Endothelial cell of umbilical vein (primary cell): ENCODE measurements at regions not wholly inside any gene's neighbourhood (a gene's known extent, or its start where the extent isn't known, plus 50 kb on each side); places are given as distances from the start of the nearest gene placed in this dataset.

Source experiments
- BruUV-seq: library from RNA; stranded (reverse); fragments of 400-500 nt; replicated peaks from 2 replicates; lab custom pipeline; 2021; lab: Mats Ljungman, UMichigan
- CTCF ChIA-PET: fragments of 300-600, 350-600 bp; sonication (Branson Sonifier 250); formaldehyde crosslinking; loops from one replicate; lab custom pipeline; 2021; ENCODE audit warnings: antibody characterized with exemption, inconsistent platforms; lab: Charles Lee
- POLR2A ChIA-PET: fragments of 300-600, 350-600 bp; sonication (Branson Sonifier 250); formaldehyde crosslinking; loops from one replicate; lab custom pipeline; 2021; ENCODE audit warnings: antibody characterized with exemption, inconsistent platforms; lab: Charles Lee
- DNase-seq: peaks from one replicate; pipeline ENCODE4 v3.0.0-alpha.2; 2011; ENCODE audit warnings: low read depth, low spot score
- FAIRE-seq: peaks from 2 replicates; lab custom pipeline; 2011; peaks lifted over from hg19 to GRCh38; lab: Jason Lieb, UNC
- H2AFZ ChIP-seq: 2 replicates; pipeline ENCODE4 v1.6.0; 2012; ENCODE audit warnings: low read depth, low read length, control low read depth, inconsistent platforms
- H3K27ac ChIP-seq: 2 replicates; pipeline ENCODE4 v1.5.1; 2011; ENCODE audit warnings: low read depth, mild to moderate bottlenecking, control low read depth, low read length, moderate library complexity; ENCODE audit not compliant: insufficient read depth
- H3K27me3 ChIP-seq, 2 experiments: 2 replicates each; pipeline versions ENCODE4 v1.6.0 to v1.6.1; 2011; ENCODE audit warnings: low read length in 2 of 2, mixed read lengths in 1 of 2; ENCODE audit not compliant: control insufficient read depth in 2 of 2, insufficient read depth in 2 of 2
- H3K36me3 ChIP-seq, 2 experiments: 2 replicates in 1 of 2; 3 replicates in 1 of 2; pipeline ENCODE4 v1.5.1; 2011; ENCODE audit warnings: low read length in 2 of 2, mild to moderate bottlenecking in 1 of 2, moderate library complexity in 1 of 2; ENCODE audit not compliant: control insufficient read depth in 2 of 2, insufficient read depth in 2 of 2; ENCODE audit errors: extremely low read depth in 1 of 2
- H3K4me1 ChIP-seq: 3 replicates; pipeline ENCODE4 v1.5.1; 2011; ENCODE audit warnings: mild to moderate bottlenecking, low read length; ENCODE audit not compliant: control insufficient read depth, insufficient read depth; ENCODE audit errors: extremely low read depth
- H3K4me2 ChIP-seq: 2 replicates; pipeline ENCODE4 v1.6.1; 2011; ENCODE audit warnings: low read length, control low read depth, mixed read lengths; ENCODE audit not compliant: insufficient read depth
- H3K4me3 ChIP-seq, 3 experiments: fragments of 200-600 bp in 1 of 3; sonication (generic), shearing (Covaris generic) in 1 of 3; replicated peaks in 1 of 3; 2 replicates each; pipeline ENCODE4 v1.5.1; 2011 to 2016; ENCODE audit warnings: control low read depth in 3 of 3, low read length in 3 of 3, mild to moderate bottlenecking in 2 of 3, inconsistent platforms in 1 of 3, low read depth in 1 of 3, moderate library complexity in 1 of 3; ENCODE audit not compliant: insufficient read depth in 1 of 3
- H3K79me2 ChIP-seq: 2 replicates; pipeline ENCODE4 v1.6.0; 2012; ENCODE audit warnings: low read length, inconsistent platforms; ENCODE audit not compliant: control insufficient read depth, insufficient read depth
- H3K9ac ChIP-seq: replicated peaks from 2 replicates; pipeline ENCODE3; 2011; ENCODE audit warnings: low read length, control low read depth; ENCODE audit not compliant: insufficient read depth; ENCODE audit errors: extremely low read depth
- H3K9me1 ChIP-seq: replicated peaks from 3 replicates; pipeline ENCODE4 v1.6.0; 2011; ENCODE audit warnings: mild to moderate bottlenecking, low read length; ENCODE audit not compliant: control insufficient read depth, insufficient read depth; ENCODE audit errors: extremely low read depth
- H3K9me3 ChIP-seq: replicated peaks from 2 replicates; pipeline ENCODE4 v1.5.1; 2012; ENCODE audit warnings: low read length, inconsistent platforms; ENCODE audit not compliant: control insufficient read depth, insufficient read depth
- H4K20me1 ChIP-seq: replicated peaks from 2 replicates; pipeline ENCODE3; 2011; ENCODE audit warnings: mild to moderate bottlenecking, low read length; ENCODE audit not compliant: control insufficient read depth, insufficient read depth; ENCODE audit errors: extremely low read depth
- CTCF ChIP-seq, 2 donors: IDR thresholded peaks; 1 replicate in 1 of 2; 2 replicates in 1 of 2; pipeline ENCODE4 v1.5.1; 2011; ENCODE audit warnings: low read length in 2 of 2, mild to moderate bottlenecking in 2 of 2, moderate library complexity in 2 of 2, control low read depth in 1 of 2, inconsistent platforms in 1 of 2, low read depth in 1 of 2; ENCODE audit not compliant: insufficient read depth in 1 of 2; ENCODE audit errors: extremely low read depth in 1 of 2
- EZH2 ChIP-seq: IDR thresholded peaks from 2 replicates; pipeline ENCODE4 v1.6.1; 2012; ENCODE audit warnings: borderline replicate concordance, low read depth, mild to moderate bottlenecking, moderate library complexity, low read length, inconsistent platforms; ENCODE audit not compliant: severe bottlenecking
- FOS ChIP-seq: IDR thresholded peaks from 2 replicates; pipeline ENCODE4 v1.6.1; 2011; ENCODE audit warnings: mild to moderate bottlenecking, low read length, moderate library complexity, borderline replicate concordance; ENCODE audit not compliant: insufficient read depth
- GATA2 ChIP-seq: IDR thresholded peaks from 2 replicates; pipeline ENCODE4 v1.7.0; 2011; ENCODE audit warnings: low read depth, mild to moderate bottlenecking, moderate library complexity, mixed read lengths, low read length; ENCODE audit not compliant: insufficient read length, insufficient read depth
- JUN ChIP-seq: IDR thresholded peaks from 2 replicates; pipeline ENCODE4 v1.6.1; 2011; ENCODE audit warnings: borderline replicate concordance, low read depth; ENCODE audit not compliant: insufficient read length, insufficient read depth
- MAX ChIP-seq: IDR thresholded peaks from 2 replicates; pipeline ENCODE4 v1.6.1; 2011; ENCODE audit not compliant: insufficient read depth, insufficient read length
- MYC ChIP-seq: IDR thresholded peaks from one replicate; pipeline ENCODE4 v1.6.1; 2011; ENCODE audit warnings: mild to moderate bottlenecking, low read depth, low read length
- POLR2A ChIP-seq: IDR thresholded peaks from 2 replicates; pipeline ENCODE4 v1.6.1; 2012; ENCODE audit warnings: low read depth, mild to moderate bottlenecking, control low read depth, low read length
- POLR2AphosphoS5 ChIP-seq: IDR thresholded peaks from 2 replicates; pipeline ENCODE4 v1.6.1; 2012; ENCODE audit warnings: low read depth, mild to moderate bottlenecking, control low read depth, low read length, moderate library complexity; ENCODE audit not compliant: insufficient read depth
- dilution Hi-C: fragments of 300-500 bp; cut with MboI; formaldehyde crosslinking; loops from one replicate; pipeline ENCODE4 v1.15.0; 2019; ENCODE audit warnings: low sequenced_read_pairs; ENCODE audit not compliant: extremely low pct_ligation_motif_present
- intact Hi-C: fragments of 100-400 bp; cut with micrococcal nuclease; formaldehyde crosslinking; loops from one replicate; pipeline ENCODE4 v1.10.0; 2022

- CTCF ChIA-PET: no interaction called here
- POLR2A ChIA-PET: no interaction called here
Observed at GRCh38 chr6:132020138-132020581, 69.0 kb upstream of the CCN2 start.

More at GRCh38 chr6:132020138-132020581, 69.0 kb upstream of the CCN2 start:
- no peak overlapping the region for H3K27ac ChIP-seq
- FAIRE-seq (no peak), DNase-seq (peak; percentile 14)
- H3K9ac ChIP-seq: no peak overlapping the region
- peak overlapping the region; percentile 12 for H2AFZ ChIP-seq
- intact Hi-C loops (no loop called here), dilution Hi-C loops (no loop called here)
- H3K9me3 ChIP-seq: no peaks in the 10 kb centered on the region
- no peaks in the 10 kb centered on the region for H3K27me3 ChIP-seq
- no TSS peak for BruUV-seq
- H3K9me1 ChIP-seq: no peaks in the 10 kb centered on the region
- H4K20me1 ChIP-seq: no peaks in the 10 kb centered on the region
- no peaks in the 10 kb centered on the region for H3K36me3 ChIP-seq
- TF ChIP-seq MYC: no peak
- no peak for TF ChIP-seq POLR2AphosphoS5
- no peak for TF ChIP-seq FOS
- no peak for TF ChIP-seq GATA2
- no peak for TF ChIP-seq MAX
- no peak for TF ChIP-seq EZH2
- TF ChIP-seq POLR2A: no peak
- TF ChIP-seq CTCF (IDR thresholded peaks at IDR 0.05; ENCODE audit: extremely low read depth in 1 of 2, insufficient read depth in 1 of 2, low read depth in 1 of 2, low read length in 2 of 2): no peak
- no peak for TF ChIP-seq JUN
- no peaks in the 10 kb centered on the region for H3K4me1 ChIP-seq
- H3K4me3 ChIP-seq: no peak overlapping the region
- no peak overlapping the region for H3K4me2 ChIP-seq
- no peaks in the 10 kb centered on the region for H3K79me2 ChIP-seq
